ENCODE measurements at regions not wholly inside any gene's neighbourhood (a gene's known extent, or its start where the extent isn't known, plus 50 kb on each side); places are given as distances from the start of the nearest gene placed in this dataset.

DNA sequence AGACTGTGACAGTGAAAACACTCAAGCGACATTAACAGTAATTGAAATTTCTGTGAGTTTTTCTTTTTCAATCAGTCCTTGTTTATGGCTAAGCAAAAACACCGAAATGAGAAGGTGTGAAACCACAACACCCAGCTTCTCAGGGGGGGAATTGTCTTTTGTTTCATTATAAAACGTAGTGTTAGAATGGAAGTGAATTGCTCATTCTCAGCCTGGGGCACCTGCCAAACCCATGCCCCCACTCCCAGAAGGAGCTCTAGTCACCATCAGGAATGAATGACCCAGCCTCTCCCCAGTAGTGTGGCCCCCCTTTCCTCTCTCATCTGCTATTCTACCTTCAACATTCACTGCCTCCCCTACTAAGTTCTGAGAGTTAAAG lies 185.8 kb upstream of the CFAP20DC start:
- TF ChIP-seq GATA2 (IDR thresholded peaks at IDR 0.05; ENCODE audit: low read depth, low read length) (no peak), GATA3 (IDR thresholded peaks at IDR 0.05; ENCODE audit: low read depth, low read length) (no peak)

Measured in SH-SY5Y (cell line).